Uterus (tissue), 2 donors: ENCODE measurements at regions not wholly inside any gene's neighbourhood (a gene's known extent, or its start where the extent isn't known, plus 50 kb on each side); places are given as distances from the start of the nearest gene placed in this dataset.

ENCODE experiments used
- CTCF ChIP-seq, 4 experiments: fragments of 200-600 bp in 2 of 4; fragments of 450-650 bp in 2 of 4; sonication (generic) in 2 of 4; IDR thresholded peaks; one replicate each; pipeline ENCODE4 v1.5.1; 2016 to 2019; ENCODE audit warnings: antibody characterized with exemption in 4 of 4, mild to moderate bottlenecking in 2 of 4, moderate library complexity in 1 of 4
- POLR2A ChIP-seq, 2 donors: fragments of 450-650 bp; IDR thresholded peaks; one replicate each; pipeline ENCODE4 v1.6.1; 2016; ENCODE audit warnings: antibody characterized with exemption in 2 of 2, mild to moderate bottlenecking in 1 of 2, moderate library complexity in 1 of 2

GRCh38 chr7:67713451-67714056 is 716.9 kb downstream of the TYW1 start:
- no peak for TF ChIP-seq CTCF (IDR thresholded peaks at IDR 0.05)
- no peak for TF ChIP-seq POLR2A (IDR thresholded peaks at IDR 0.05)
